GM12878 (cell line): ENCODE measurements at regions not wholly inside any gene's neighbourhood (a gene's known extent, or its start where the extent isn't known, plus 50 kb on each side); places are given as distances from the start of the nearest gene placed in this dataset.

ENCODE experiments used
- ATAC-seq: fragments of 200-7000 bp; cut with Tn5 transposase; 3 replicates; pipeline ENCODE4 v1.9.1; 2020; ENCODE audit warnings: mild to moderate bottlenecking, moderate library complexity
- BruUV-seq: library from RNA; stranded (reverse); fragments of 400-500 nt; replicated peaks from 2 replicates; lab custom pipeline; 2021; lab: Mats Ljungman, UMichigan
- CTCF ChIA-PET: fragments of 300-600 bp; sonication (Branson Sonifier 250); formaldehyde crosslinking; extraction: SDS; loops from one replicate; lab custom pipeline; 2021; ENCODE audit warnings: inconsistent platforms; lab: Yijun Ruan, JAX
- POLR2A ChIA-PET: fragments of 350-600 bp; formaldehyde crosslinking; extraction: SDS; loops from one replicate; lab custom pipeline; 2021; ENCODE audit warnings: inconsistent platforms; lab: Charles Lee
- RAD21 ChIA-PET: fragments of 300-600 bp; sonication (Branson Sonifier 250); formaldehyde crosslinking; loops from one replicate; lab custom pipeline; 2023; ENCODE audit warnings: antibody characterized with exemption; ENCODE audit not compliant: unreplicated experiment; lab: Charles Lee
- SMC1A ChIA-PET: fragments of 300-600 bp; sonication (Branson Sonifier 250); formaldehyde crosslinking; loops from one replicate; lab custom pipeline; 2023; ENCODE audit not compliant: unreplicated experiment, uncharacterized antibody; lab: Charles Lee
- DNase-seq: peaks from one replicate; pipeline ENCODE4 v3.0.0-alpha.2; 2011; ENCODE audit warnings: low read depth, low spot score
- FAIRE-seq: peaks from 3 replicates; lab custom pipeline; 2011; peaks lifted over from hg19 to GRCh38; lab: Jason Lieb, UNC
- H2AFZ ChIP-seq: 2 replicates; pipeline ENCODE4 v1.6.0; 2011; ENCODE audit warnings: low read depth, low read length, control low read depth; ENCODE audit not compliant: control insufficient read depth
- H3K27ac ChIP-seq: 2 replicates; pipeline ENCODE4 v1.5.1; 2011; ENCODE audit warnings: control low read depth; ENCODE audit not compliant: control insufficient read depth, insufficient read depth
- H3K27me3 ChIP-seq, 2 experiments: replicated peaks in 1 of 2; 2 replicates each; pipeline versions ENCODE4 v1.6.0 to v1.6.1; 2011; ENCODE audit warnings: low read length in 1 of 2; ENCODE audit not compliant: control insufficient read depth in 2 of 2, insufficient read depth in 2 of 2
- H3K36me3 ChIP-seq, 2 experiments: 2 replicates each; pipeline ENCODE4 v1.5.1; 2011; ENCODE audit warnings: low read length in 1 of 2; ENCODE audit not compliant: control insufficient read depth in 2 of 2, insufficient read depth in 2 of 2
- H3K4me1 ChIP-seq: 2 replicates; pipeline ENCODE4 v1.6.1; 2011; ENCODE audit warnings: mild to moderate bottlenecking, low read length, moderate library complexity, mixed read lengths; ENCODE audit not compliant: control insufficient read depth, insufficient read depth
- H3K4me2 ChIP-seq: 2 replicates; pipeline ENCODE4 v1.6.0; 2011; ENCODE audit warnings: control low read depth; ENCODE audit not compliant: control insufficient read depth, insufficient read depth
- H3K4me3 ChIP-seq: fragments of 200-600 bp; sonication (generic); 2 replicates; pipeline ENCODE4 v1.5.1; 2016
- H3K79me2 ChIP-seq: 2 replicates; pipeline ENCODE4 v1.6.0; 2011; ENCODE audit warnings: low read length; ENCODE audit not compliant: control insufficient read depth, insufficient read depth
- H3K9ac ChIP-seq: 2 replicates; pipeline ENCODE4 v1.8.0; 2011; ENCODE audit warnings: low read length, control low read depth, mixed read lengths; ENCODE audit not compliant: control insufficient read depth, insufficient read depth
- H3K9me3 ChIP-seq: replicated peaks from 3 replicates; pipeline ENCODE4 v1.5.1; 2011; ENCODE audit warnings: mild to moderate bottlenecking, low read length; ENCODE audit not compliant: control insufficient read depth, insufficient read depth
- H4K20me1 ChIP-seq: 2 replicates; pipeline ENCODE4 v1.6.0; 2011; ENCODE audit not compliant: control insufficient read depth, insufficient read depth
- ATF7 ChIP-seq: fragments of 450-650 bp; IDR thresholded peaks from 2 replicates; pipeline ENCODE4 v1.6.1; 2016; ENCODE audit warnings: low read depth, mild to moderate bottlenecking
- CHD2 ChIP-seq: IDR thresholded peaks from 2 replicates; pipeline ENCODE4 v1.6.1; 2011; ENCODE audit warnings: low read depth, low read length, improper control_type of control experiment, borderline replicate concordance
- CREB1 ChIP-seq: IDR thresholded peaks from 2 replicates; pipeline ENCODE4 v1.6.1; 2012; ENCODE audit warnings: low read depth, mild to moderate bottlenecking, inconsistent platforms
- DPF2 ChIP-seq: fragments of 450-650 bp; IDR thresholded peaks from 2 replicates; pipeline ENCODE4 v1.6.1; 2017; ENCODE audit warnings: mild to moderate bottlenecking
- E2F4 ChIP-seq: IDR thresholded peaks from 2 replicates; pipeline ENCODE4 v1.6.1; 2012; ENCODE audit warnings: low read depth, low read length, improper control_type of control experiment
- ESRRA ChIP-seq: IDR thresholded peaks from 2 replicates; pipeline ENCODE4 v1.6.1; 2012; ENCODE audit warnings: mild to moderate bottlenecking, low read length, improper control_type of control experiment
- FOS ChIP-seq: IDR thresholded peaks from 3 replicates; pipeline ENCODE4 v1.6.1; 2011; ENCODE audit warnings: borderline replicate concordance; ENCODE audit not compliant: insufficient read length; ENCODE audit errors: extremely low read depth
- FOXM1 ChIP-seq: IDR thresholded peaks from 2 replicates; pipeline ENCODE4 v1.6.1; 2012; ENCODE audit warnings: low read depth, mild to moderate bottlenecking, inconsistent platforms, low read length, moderate library complexity
- GATAD2B ChIP-seq: fragments of 450-650 bp; conservative IDR thresholded peaks from 2 replicates; pipeline ENCODE4 v1.6.1; 2017; ENCODE audit warnings: low read depth, mild to moderate bottlenecking, moderate library complexity
- JUND ChIP-seq: IDR thresholded peaks from 2 replicates; pipeline ENCODE4 v1.6.1; 2012; ENCODE audit warnings: low read depth, mild to moderate bottlenecking, low read length, improper control_type of control experiment, moderate library complexity
- LARP7 ChIP-seq: fragments of 450-650 bp; IDR thresholded peaks from 2 replicates; pipeline ENCODE4 v1.6.1; 2017; ENCODE audit warnings: mild to moderate bottlenecking
- MYC ChIP-seq: IDR thresholded peaks from 2 replicates; pipeline ENCODE4 v1.6.1; 2011; ENCODE audit warnings: mild to moderate bottlenecking, low read length, moderate library complexity, inconsistent platforms; ENCODE audit not compliant: insufficient read depth, insufficient replicate concordance, insufficient read length, severe bottlenecking
- NR2C2 ChIP-seq: IDR thresholded peaks from 2 replicates; pipeline ENCODE4 v1.6.1; 2011; ENCODE audit warnings: borderline replicate concordance, low read depth; ENCODE audit not compliant: control insufficient read depth, insufficient read length
- YY1 ChIP-seq: IDR thresholded peaks from 2 replicates; pipeline ENCODE4 v1.6.1; 2011; ENCODE audit warnings: low read depth, mild to moderate bottlenecking, low read length
- ZBTB40 ChIP-seq: fragments of 450-650 bp; IDR thresholded peaks from 2 replicates; pipeline ENCODE4 v1.6.1; 2016; ENCODE audit warnings: mild to moderate bottlenecking, moderate library complexity, borderline replicate concordance
- ZNF24 ChIP-seq: fragments of 450-650 bp; IDR thresholded peaks from 2 replicates; pipeline ENCODE4 v1.6.1; 2017; ENCODE audit warnings: antibody characterized with exemption, mild to moderate bottlenecking
- WGBS: methylation state at CpG from one replicate; pipeline ENCODE4 v1.1.6; 2016; ENCODE audit warnings: low lambda C conversion rate; ENCODE audit not compliant: insufficient replicate concordance, insufficient coverage; ENCODE audit errors: missing lambda C conversion rate; 5-methylcytosine and 5-hydroxymethylcytosine counted together
- in situ Hi-C: fragments of 300-500 bp; cut with MboI; formaldehyde crosslinking; loops from 9 replicates; pipeline ENCODE4 v1.14.3; 2018; ENCODE audit warnings: mixed read lengths
- intact Hi-C: fragments of 100-400 bp; cut with micrococcal nuclease; formaldehyde crosslinking; loops from one replicate; pipeline ENCODE4 v1.14.2; 2022; ENCODE audit not compliant: unreplicated experiment

- RAD21 ChIA-PET: interaction anchor here (1.1 kb wide), 1 partner anchor 73 kb away, joined by 3 read pairs; no protein-coding TSS in a partner anchor
- Histone ChIP-seq H2AFZ (no peak overlapping the region), H3K9me3 (no peaks in the 10 kb centered on the region; the same call in 2 of the 3 replicates), H3K36me3 (no peaks in the 10 kb centered on the region), H3K79me2 (no peaks in the 10 kb centered on the region)
- BruUV-seq: no TSS peak
- 32% methylated on average over 2 of the region's 2 CpGs for WGBS
- CTCF ChIA-PET: no interaction called here
- FAIRE-seq: no peak
- ATAC-seq: no peak
- in situ Hi-C loops: no loop called here
- no peak for DNase-seq
- TF ChIP-seq YY1: no peak
- no peak for TF ChIP-seq ZNF24
- no peak for TF ChIP-seq FOS
- TF ChIP-seq NR2C2: no peak
- TF ChIP-seq ESRRA: no peak
- TF ChIP-seq ATF7: no peak
- TF ChIP-seq CREB1: no peak
- TF ChIP-seq E2F4: no peak
- no peak for TF ChIP-seq FOXM1
- TF ChIP-seq LARP7: no peak
- TF ChIP-seq MYC: no peak
- no peak for TF ChIP-seq DPF2
- TF ChIP-seq GATAD2B: no peak
- TF ChIP-seq CHD2: no peak
- TF ChIP-seq ZBTB40: no peak
- no peak for TF ChIP-seq JUND
- TF ChIP-seq, all 136 proteins: peak for 0
- Histone ChIP-seq H3K4me1 (no peaks in the 10 kb centered on the region), H3K27me3 (peaks cover 2 to 19% of the 10 kb centered on the region in 2 experiments), H3K4me3 (no peak overlapping the region), H3K4me2 (no peak overlapping the region), H3K27ac (no peak overlapping the region), H3K9ac (no peak overlapping the region), H4K20me1 (no peaks in the 10 kb centered on the region)
- ChIA-PET POLR2A (no interaction called here), SMC1A (interaction anchor here (0.8 kb wide), 1 partner anchor 14 kb away, joined by 3 read pairs; no protein-coding TSS in a partner anchor)
- intact Hi-C loops: no loop called here
These were observed 93.6 kb upstream of the IL6 start for GRCh38 chr7:22633286-22633953.
